Skin epidermis (tissue), 12 donors: ENCODE measurements at regions not wholly inside any gene's neighbourhood (a gene's known extent, or its start where the extent isn't known, plus 50 kb on each side); places are given as distances from the start of the nearest gene placed in this dataset.
"Not testable (repeated sequence)": the region's sequence is repeated elsewhere in the genome, so short reads cannot be mapped to it uniquely, and the experiment has no call there.

Experiments used
- H3K27ac ChIP-seq, 21 experiments: fragments of 200-600 bp; sonication (generic) in 11 of 21; one replicate each; pipeline ENCODE4 v1.5.0; 2020; ENCODE audit warnings: mild to moderate bottlenecking in 3 of 21, inconsistent platforms in 2 of 21, moderate library complexity in 2 of 21
- H3K4me3 ChIP-seq, 7 experiments: fragments of 200-600 bp; sonication (generic) in 2 of 7; one replicate each; pipeline ENCODE4 v1.5.0; 2020; ENCODE audit warnings: inconsistent platforms in 2 of 7, mild to moderate bottlenecking in 2 of 7, moderate library complexity in 1 of 7

- Histone ChIP-seq H3K4me3 (no peak overlapping the region), H3K27ac (no peak overlapping the region)
Measured at GRCh38 chrX:66915893-66916292, 277.0 kb upstream of the EDA2R start.

GRCh38 chrX:66914080-66914479, 275.2 kb upstream of the EDA2R start:
- no peak overlapping the region for H3K27ac ChIP-seq

GRCh38 chrX:66912417-66912816, 273.5 kb upstream of the EDA2R start:
- Histone ChIP-seq H3K4me3 (no peak overlapping the region), H3K27ac (no peak overlapping the region)

More at GRCh38 chrX:66914080-66914479, 275.2 kb upstream of the EDA2R start:
- H3K4me3 ChIP-seq = no peak overlapping the region

GRCh38 chrX:66902081-66902480, 263.2 kb upstream of the EDA2R start:
- Histone ChIP-seq H3K27ac (no peak overlapping the region), H3K4me3 (no peak overlapping the region)

- H3K27ac ChIP-seq = no peak overlapping the region
- H3K4me3 ChIP-seq = no peak overlapping the region
Measured at GRCh38 chrX:66900886-66901285, 262.0 kb upstream of the EDA2R start.

GRCh38 chrX:66892004-66892403, 253.1 kb upstream of the EDA2R start:
- H3K27ac ChIP-seq = no peak overlapping the region
- no peak overlapping the region for H3K4me3 ChIP-seq

GRCh38 chrX:66889418-66889817, 250.5 kb upstream of the EDA2R start:
- Histone ChIP-seq H3K27ac (no peak overlapping the region), H3K4me3 (no peak overlapping the region)

GRCh38 chrX:66882101-66882500, 243.2 kb upstream of the EDA2R start:
- Histone ChIP-seq H3K4me3 (no peak overlapping the region), H3K27ac (no peak overlapping the region)

- no peak overlapping the region for H3K4me3 ChIP-seq
- no peak overlapping the region for H3K27ac ChIP-seq
Measured at GRCh38 chrX:66876776-66877175, 237.9 kb upstream of the EDA2R start.

- Histone ChIP-seq H3K27ac (no peak overlapping the region), H3K4me3 (no peak overlapping the region)
Measured at GRCh38 chrX:66872771-66873170, 233.9 kb upstream of the EDA2R start.

GRCh38 chrX:66863721-66864120, 224.8 kb upstream of the EDA2R start:
- Histone ChIP-seq H3K4me3 (no peak overlapping the region), H3K27ac (no peak overlapping the region)

GRCh38 chrX:66833426-66833825, 194.5 kb upstream of the EDA2R start:
- Histone ChIP-seq H3K27ac (no peak overlapping the region), H3K4me3 (no peak overlapping the region)

- Histone ChIP-seq H3K27ac (no peak overlapping the region), H3K4me3 (no peak overlapping the region)
Measured at GRCh38 chrX:66815227-66815626, 176.3 kb upstream of the EDA2R start.

- not testable (repeated sequence) for H3K4me3 ChIP-seq, H3K27ac ChIP-seq
Measured at GRCh38 chrX:66794514-66794913, 155.6 kb upstream of the EDA2R start.

GRCh38 chrX:66766318-66766717, 127.4 kb upstream of the EDA2R start:
- Histone ChIP-seq H3K27ac (no peak overlapping the region), H3K4me3 (no peak overlapping the region)

GRCh38 chrX:66760651-66761050, 121.8 kb upstream of the EDA2R start:
- H3K4me3 ChIP-seq = no peak overlapping the region
- no peak overlapping the region for H3K27ac ChIP-seq

GRCh38 chrX:66756717-66757116, 117.8 kb upstream of the EDA2R start:
- Histone ChIP-seq H3K27ac (no peak overlapping the region), H3K4me3 (no peak overlapping the region)

- Histone ChIP-seq H3K4me3 (no peak overlapping the region), H3K27ac (no peak overlapping the region)
Measured at GRCh38 chrX:66751136-66751782, 112.4 kb upstream of the EDA2R start.

GRCh38 chrX:66744519-66744918, 105.6 kb upstream of the EDA2R start:
- H3K27ac ChIP-seq, H3K4me3 ChIP-seq: not testable (repeated sequence)

- Histone ChIP-seq H3K27ac (no peak overlapping the region), H3K4me3 (no peak overlapping the region)
Measured at GRCh38 chrX:66731398-66731797, 92.5 kb upstream of the EDA2R start.

GRCh38 chrX:66728818-66729271, 90.0 kb upstream of the EDA2R start:
- peak overlapping the region in 5 of 7 experiments; percentile 27 to 44 (median 28) for H3K4me3 ChIP-seq
- H3K27ac ChIP-seq = peak overlapping the region in 5 of 21 experiments; percentile 47 to 59 (median 48)

GRCh38 chrX:66717926-66718325, 79.0 kb upstream of the EDA2R start:
- no peak overlapping the region for H3K4me3 ChIP-seq
- no peak overlapping the region for H3K27ac ChIP-seq
